Spleen (tissue), 11 donors: ENCODE measurements at regions not wholly inside any gene's neighbourhood (a gene's known extent, or its start where the extent isn't known, plus 50 kb on each side); places are given as distances from the start of the nearest gene placed in this dataset.

Source experiments
- DNase-seq: peaks from one replicate; pipeline ENCODE4 v3.0.0-alpha.2; 2020
- H3K27ac ChIP-seq, 8 donors: fragments of 200-600 bp; sonication (generic) in 7 of 8; 1 replicate in 4 of 8; 2 replicates in 4 of 8; pipeline versions ENCODE4 v1.5.0 to v1.8.0; 2016 to 2021; ENCODE audit warnings: inconsistent platforms in 4 of 8, mild to moderate bottlenecking in 4 of 8, moderate library complexity in 1 of 8
- H3K27me3 ChIP-seq, 7 donors: fragments of 200-600 bp; sonication (generic) in 6 of 7; replicated peaks in 1 of 7; 1 replicate in 4 of 7; 2 replicates in 3 of 7; pipeline versions ENCODE4 v1.5.0 to v1.8.0; 2016 to 2021; ENCODE audit warnings: inconsistent platforms in 3 of 7, mild to moderate bottlenecking in 1 of 7
- H3K36me3 ChIP-seq, 6 donors: fragments of 200-600 bp; sonication (generic) in 5 of 6; 1 replicate in 4 of 6; 2 replicates in 2 of 6; pipeline versions ENCODE4 v1.5.0 to v1.8.0; 2016 to 2021; ENCODE audit warnings: inconsistent platforms in 2 of 6
- H3K4me1 ChIP-seq, 6 donors: fragments of 200-600 bp; sonication (generic) in 5 of 6; 1 replicate in 3 of 6; 2 replicates in 3 of 6; pipeline versions ENCODE4 v1.5.0 to v1.8.0; 2016 to 2021; ENCODE audit warnings: inconsistent platforms in 3 of 6
- H3K4me3 ChIP-seq, 8 donors: fragments of 200-600 bp; sonication (generic) in 7 of 8; 1 replicate in 4 of 8; 2 replicates in 4 of 8; pipeline versions ENCODE4 v1.5.0 to v1.8.0; 2016 to 2021; ENCODE audit warnings: inconsistent platforms in 4 of 8, mild to moderate bottlenecking in 4 of 8, moderate library complexity in 2 of 8
- H3K9me3 ChIP-seq, 8 donors: fragments of 200-600 bp; sonication (generic) in 7 of 8; 1 replicate in 4 of 8; 2 replicates in 4 of 8; pipeline versions ENCODE4 v1.5.0 to v1.8.0; 2016 to 2021; ENCODE audit warnings: inconsistent platforms in 4 of 8
- POLR2A ChIP-seq, 3 donors: fragments of 450-650 bp; IDR thresholded peaks; one replicate each; pipeline ENCODE4 v1.5.1; 2017; ENCODE audit warnings: antibody characterized with exemption in 3 of 3, mild to moderate bottlenecking in 1 of 3
- POLR2AphosphoS5 ChIP-seq, 3 donors: sonication (generic); formaldehyde crosslinking; IDR thresholded peaks; one replicate each; pipeline ENCODE4 v1.5.1; 2017; ENCODE audit warnings: antibody characterized with exemption in 3 of 3
- WGBS, 5 donors: extraction: QIAGEN DNeasy Blood & Tissue Kit in 3 of 5; methylation state at CpG; one replicate each; pipeline versions ENCODE4 v1.1.5 to v1.1.7; 2013 to 2018; 5-methylcytosine and 5-hydroxymethylcytosine counted together
- intact Hi-C: fragments of 100-400 bp; cut with DNase I; formaldehyde crosslinking; loops from one replicate; pipeline ENCODE4 v1.15.0; 2023; ENCODE audit warnings: low total_unique reads
- TF ChIP-seq, protein P1 (sequence below), 11 experiments: fragments of 200-600 bp in 7 of 11; fragments of 450-650 bp in 4 of 11; sonication (generic) in 4 of 11; IDR thresholded peaks in 8 of 11; conservative IDR thresholded peaks in 3 of 11; 1 replicate in 7 of 11; 2 replicates in 4 of 11; pipeline versions ENCODE4 v1.4.0 to v1.8.0; 2016 to 2021; ENCODE audit warnings: antibody characterized with exemption in 11 of 11, inconsistent platforms in 4 of 11, mild to moderate bottlenecking in 1 of 11
- donor health status: healthy with polysubstance abuse.
- donor health status: DM: no; HTN: no; CAD: no; lungs with moderate emphysema.
- donor health status: DM: no; HTN: no; CAD: no.
- donor health status: Bipolar disorder and iron deficiency.
- donor health status: healthy.
- donor health status: DM: no; HTN: no; CAD: no.
- donor health status: DM: yes; HTN: yes; CAD: no.

DNA sequence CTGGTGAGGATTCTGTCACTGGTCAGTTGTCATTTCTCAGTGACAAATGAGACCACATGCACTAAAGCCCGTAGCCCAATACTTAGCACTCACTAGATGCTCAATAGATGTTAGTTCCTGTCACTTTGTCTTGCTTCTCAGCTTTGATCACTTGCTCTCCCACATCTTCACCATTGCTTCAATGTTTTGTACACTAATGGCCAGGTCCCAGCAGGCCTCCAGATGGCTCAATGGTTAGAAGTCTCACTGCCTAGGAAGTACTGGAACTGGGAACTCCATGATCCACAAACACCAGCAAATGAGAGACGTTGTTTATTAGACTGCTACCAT, 502.8 kb upstream of the JARID2 start:
- intact Hi-C loops = no loop called here
- Histone ChIP-seq H3K36me3 (no peaks in the 10 kb centered on the region), H3K9me3 (no peaks in the 10 kb centered on the region), H3K4me1 (peaks cover 0 to 33% (median 13%) of the 10 kb centered on the region in 6 donors), H3K27ac (peak overlapping the region in 7 of 8 donors; percentile 17 to 85 (median 69)), H3K4me3 (peak overlapping the region in 1 of 8 donors; percentile 42), H3K27me3 (no peaks in the 10 kb centered on the region)
- 72 to 98% (median 82%) methylated on average over 2 of the region's 2 CpGs for WGBS, 5 donors
- DNase-seq = no peak
- TF ChIP-seq, protein P1, sequence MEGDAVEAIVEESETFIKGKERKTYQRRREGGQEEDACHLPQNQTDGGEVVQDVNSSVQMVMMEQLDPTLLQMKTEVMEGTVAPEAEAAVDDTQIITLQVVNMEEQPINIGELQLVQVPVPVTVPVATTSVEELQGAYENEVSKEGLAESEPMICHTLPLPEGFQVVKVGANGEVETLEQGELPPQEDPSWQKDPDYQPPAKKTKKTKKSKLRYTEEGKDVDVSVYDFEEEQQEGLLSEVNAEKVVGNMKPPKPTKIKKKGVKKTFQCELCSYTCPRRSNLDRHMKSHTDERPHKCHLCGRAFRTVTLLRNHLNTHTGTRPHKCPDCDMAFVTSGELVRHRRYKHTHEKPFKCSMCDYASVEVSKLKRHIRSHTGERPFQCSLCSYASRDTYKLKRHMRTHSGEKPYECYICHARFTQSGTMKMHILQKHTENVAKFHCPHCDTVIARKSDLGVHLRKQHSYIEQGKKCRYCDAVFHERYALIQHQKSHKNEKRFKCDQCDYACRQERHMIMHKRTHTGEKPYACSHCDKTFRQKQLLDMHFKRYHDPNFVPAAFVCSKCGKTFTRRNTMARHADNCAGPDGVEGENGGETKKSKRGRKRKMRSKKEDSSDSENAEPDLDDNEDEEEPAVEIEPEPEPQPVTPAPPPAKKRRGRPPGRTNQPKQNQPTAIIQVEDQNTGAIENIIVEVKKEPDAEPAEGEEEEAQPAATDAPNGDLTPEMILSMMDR (IDR thresholded peaks at IDR 0.05 in 8 of 11, conservative IDR thresholded peaks at IDR 0.05 in 3 of 11) = no peak
- TF ChIP-seq POLR2AphosphoS5 (IDR thresholded peaks at IDR 0.05) (no peak), POLR2A (IDR thresholded peaks at IDR 0.05) (no peak)

DNA sequence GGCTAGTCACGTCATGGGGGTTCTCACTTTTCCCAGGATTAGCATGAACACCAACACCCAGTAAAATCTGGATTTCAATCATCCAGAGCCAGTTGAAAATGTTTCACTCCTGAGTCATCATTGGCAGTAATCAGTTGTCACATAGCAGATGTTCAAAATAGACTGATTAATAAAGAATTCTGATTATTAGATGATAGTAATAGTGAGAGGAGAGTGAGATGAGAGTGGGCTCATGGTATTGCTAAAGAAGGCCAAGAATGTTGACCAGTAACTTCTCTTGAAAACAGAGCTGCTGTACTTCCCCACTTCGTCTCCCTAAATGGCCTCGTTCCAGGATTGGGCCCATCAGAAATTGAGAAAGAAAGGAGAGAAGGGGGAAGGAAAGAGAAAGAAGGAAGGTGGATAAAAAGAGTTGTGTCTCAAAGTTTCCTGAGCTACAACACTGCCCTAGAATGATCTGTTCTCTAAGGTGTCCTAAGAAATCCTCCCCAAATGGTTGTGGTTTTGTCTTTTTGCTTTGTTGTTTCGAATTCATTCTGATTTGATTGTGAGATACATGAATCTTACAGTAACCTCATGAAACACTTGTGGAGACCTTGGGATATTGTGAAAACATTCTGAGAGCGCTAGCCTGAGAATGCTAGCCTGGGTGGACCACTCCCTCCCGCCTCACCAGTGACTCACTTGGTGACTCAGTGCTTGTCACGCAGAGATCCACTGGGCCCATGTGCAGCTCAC, 502.2 kb upstream of the JARID2 start:
- TF ChIP-seq POLR2A (IDR thresholded peaks at IDR 0.05) (no peak), POLR2AphosphoS5 (IDR thresholded peaks at IDR 0.05) (peak in 1 of 3 donors; percentile 41)
- no peaks in the 10 kb centered on the region for H3K9me3 ChIP-seq
- H3K4me3 ChIP-seq = peak overlapping the region in 1 of 8 donors; percentile 42
- intact Hi-C loops = no loop called here
- peak overlapping the region in 7 of 8 donors; percentile 17 to 85 (median 69) for H3K27ac ChIP-seq
- H3K4me1 ChIP-seq = peaks cover 0 to 33% (median 11%) of the 10 kb centered on the region in 6 donors
- 43 to 61% (median 52%) methylated on average over 7 of the region's 7 CpGs for WGBS, 5 donors
- DNase-seq = peak; percentile 81
- no peaks in the 10 kb centered on the region for H3K27me3 ChIP-seq
- H3K36me3 ChIP-seq = no peaks in the 10 kb centered on the region

DNA sequence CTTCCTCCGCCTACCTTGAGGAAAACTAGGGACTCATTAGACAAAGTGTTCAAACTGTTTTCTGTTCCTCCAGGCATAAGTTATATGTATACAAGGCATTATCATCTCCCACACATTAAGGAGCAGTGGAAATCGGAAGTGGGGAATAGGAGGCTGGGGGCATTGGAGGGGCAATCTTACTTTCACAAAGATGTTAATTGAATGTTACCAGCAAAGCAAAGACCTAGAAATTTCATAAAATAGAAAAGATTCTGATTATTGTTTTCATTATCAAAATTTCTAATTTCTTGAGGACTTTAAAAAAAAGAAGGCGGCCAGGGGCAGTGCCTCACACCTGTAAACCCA, 501.7 kb upstream of the JARID2 start:
- TF ChIP-seq, protein P1 (IDR thresholded peaks at IDR 0.05 in 8 of 11, conservative IDR thresholded peaks at IDR 0.05 in 3 of 11) = no peak
- TF ChIP-seq POLR2A (IDR thresholded peaks at IDR 0.05) (no peak), POLR2AphosphoS5 (IDR thresholded peaks at IDR 0.05) (no peak)
- peaks cover 0 to 33% (median 6%) of the 10 kb centered on the region in 6 donors for H3K4me1 ChIP-seq
- no peaks in the 10 kb centered on the region for H3K9me3 ChIP-seq
- WGBS, 5 donors = 86 to 91% (median 89%) methylated on average over 3 of the region's 3 CpGs
- intact Hi-C loops = no loop called here
- peak overlapping the region in 1 of 8 donors; percentile 42 for H3K4me3 ChIP-seq
- peak overlapping the region in 5 of 8 donors; percentile 40 to 85 (median 69) for H3K27ac ChIP-seq
- H3K36me3 ChIP-seq = no peaks in the 10 kb centered on the region
- DNase-seq = no peak
- no peaks in the 10 kb centered on the region for H3K27me3 ChIP-seq

DNA sequence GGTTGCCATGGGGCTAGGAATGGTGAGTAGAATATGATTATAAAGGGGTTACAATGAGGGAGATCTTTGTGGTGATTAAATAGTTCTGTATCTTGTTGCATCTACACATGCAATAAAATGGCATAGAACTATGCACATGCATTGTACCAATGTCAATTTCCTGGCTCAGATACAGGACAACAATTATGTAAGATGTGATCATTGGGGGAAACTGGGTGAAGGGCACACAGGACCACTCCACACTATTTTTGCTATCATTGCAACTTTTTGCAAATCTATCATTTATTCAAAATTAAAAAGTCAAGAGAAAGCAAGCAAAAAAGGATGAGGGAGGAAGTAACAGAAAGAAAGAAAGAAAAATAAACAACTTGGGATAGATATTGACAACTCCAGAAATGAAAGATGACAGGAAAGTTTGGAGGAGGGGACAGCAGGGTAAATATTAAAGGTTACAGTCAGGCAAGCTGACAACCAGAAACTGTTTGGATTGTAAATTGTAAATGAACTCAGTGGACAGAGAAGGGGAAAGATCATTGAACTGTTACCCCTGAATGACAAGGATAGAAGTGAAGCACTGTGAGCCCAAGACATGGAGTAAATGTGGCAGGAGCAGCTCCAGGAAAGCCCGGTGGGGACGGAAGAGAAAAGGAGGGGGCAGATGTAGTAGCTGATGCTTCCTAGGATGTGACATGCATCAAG, 499.6 kb upstream of the JARID2 start:
- H3K4me3 ChIP-seq = no peak overlapping the region
- H3K4me1 ChIP-seq = peaks cover 0 to 26% (median 1%) of the 10 kb centered on the region in 6 donors
- H3K27ac ChIP-seq = no peak overlapping the region
- H3K9me3 ChIP-seq = no peaks in the 10 kb centered on the region
- TF ChIP-seq, protein P1 (IDR thresholded peaks at IDR 0.05 in 8 of 11, conservative IDR thresholded peaks at IDR 0.05 in 3 of 11) = no peak
- no peak for TF ChIP-seq POLR2A (IDR thresholded peaks at IDR 0.05)
- WGBS, 5 donors = 84 to 94% (median 92%) methylated on average over 2 of the region's 2 CpGs
- no peaks in the 10 kb centered on the region for H3K27me3 ChIP-seq
- intact Hi-C loops = no loop called here
- no peak for DNase-seq
- H3K36me3 ChIP-seq = no peaks in the 10 kb centered on the region
